ENCODE measurements at regions not wholly inside any gene's neighbourhood (a gene's known extent, or its start where the extent isn't known, plus 50 kb on each side); places are given as distances from the start of the nearest gene placed in this dataset.

DNA sequence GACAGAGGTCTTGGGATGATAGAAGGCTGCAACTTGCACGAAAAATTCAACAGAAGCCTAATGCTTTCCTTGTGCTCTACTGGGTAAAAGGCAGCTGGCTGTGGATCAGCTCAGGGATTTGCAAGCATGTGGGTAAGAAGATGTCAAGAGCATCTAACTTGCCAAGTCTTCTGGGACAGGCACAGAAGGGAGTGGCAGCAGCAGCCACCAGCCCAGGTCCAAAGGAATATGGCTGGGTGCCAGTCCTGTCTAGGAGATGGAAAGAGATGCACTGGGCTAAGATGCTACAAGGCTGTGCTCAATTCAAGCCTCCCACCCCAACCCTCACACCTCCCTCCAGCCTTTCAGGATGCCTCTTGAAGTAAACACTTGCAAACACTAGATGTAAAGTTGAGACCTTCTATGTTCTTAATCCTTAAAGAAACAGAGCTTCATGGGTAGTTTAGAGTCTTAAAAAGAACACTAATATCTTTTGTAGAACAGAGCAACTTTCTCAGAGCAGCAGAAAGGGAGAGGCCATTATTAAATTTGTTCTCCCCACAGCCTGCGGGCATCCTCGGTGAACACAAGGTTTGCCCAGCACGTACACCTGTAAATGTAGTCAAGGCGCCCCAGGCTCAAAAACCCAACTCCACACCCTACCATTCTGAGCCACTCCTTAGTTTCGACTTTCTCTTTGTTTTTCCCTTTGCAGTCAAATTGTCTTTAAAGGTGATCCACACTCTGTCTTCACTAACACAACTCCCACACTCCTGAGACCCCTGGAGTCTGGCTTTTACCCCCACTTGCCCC lies 64.6 kb upstream of the BCAR3 start:
- Mint-ChIP-seq H3K27ac (ENCODE audit: unreplicated experiment) (no peak overlapping the region), H3K36me3 (ENCODE audit: unreplicated experiment) (peaks cover 4% of the 10 kb centered on the region), H3K4me3 (ENCODE audit: unreplicated experiment) (no peak overlapping the region), H3K4me1 (ENCODE audit: unreplicated experiment) (no peaks in the 10 kb centered on the region), H3K9me3 (ENCODE audit: unreplicated experiment) (peaks cover 10% of the 10 kb centered on the region), H3K27me3 (ENCODE audit: unreplicated experiment) (peaks cover 5% of the 10 kb centered on the region)
- TF ChIP-seq, protein P1, sequence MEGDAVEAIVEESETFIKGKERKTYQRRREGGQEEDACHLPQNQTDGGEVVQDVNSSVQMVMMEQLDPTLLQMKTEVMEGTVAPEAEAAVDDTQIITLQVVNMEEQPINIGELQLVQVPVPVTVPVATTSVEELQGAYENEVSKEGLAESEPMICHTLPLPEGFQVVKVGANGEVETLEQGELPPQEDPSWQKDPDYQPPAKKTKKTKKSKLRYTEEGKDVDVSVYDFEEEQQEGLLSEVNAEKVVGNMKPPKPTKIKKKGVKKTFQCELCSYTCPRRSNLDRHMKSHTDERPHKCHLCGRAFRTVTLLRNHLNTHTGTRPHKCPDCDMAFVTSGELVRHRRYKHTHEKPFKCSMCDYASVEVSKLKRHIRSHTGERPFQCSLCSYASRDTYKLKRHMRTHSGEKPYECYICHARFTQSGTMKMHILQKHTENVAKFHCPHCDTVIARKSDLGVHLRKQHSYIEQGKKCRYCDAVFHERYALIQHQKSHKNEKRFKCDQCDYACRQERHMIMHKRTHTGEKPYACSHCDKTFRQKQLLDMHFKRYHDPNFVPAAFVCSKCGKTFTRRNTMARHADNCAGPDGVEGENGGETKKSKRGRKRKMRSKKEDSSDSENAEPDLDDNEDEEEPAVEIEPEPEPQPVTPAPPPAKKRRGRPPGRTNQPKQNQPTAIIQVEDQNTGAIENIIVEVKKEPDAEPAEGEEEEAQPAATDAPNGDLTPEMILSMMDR (IDR thresholded peaks at IDR 0.05): no peak
- DNase-seq (ENCODE audit: extremely low spot score, unreplicated experiment): no peak

GRCh38 chr1:93744299-93744988 lies 62.8 kb upstream of the BCAR3 start:
- peaks cover 10% of the 10 kb centered on the region for H3K9me3 Mint-ChIP-seq (ENCODE audit: unreplicated experiment)
- no peak overlapping the region for H3K27ac Mint-ChIP-seq (ENCODE audit: unreplicated experiment)
- peaks cover 5% of the 10 kb centered on the region for H3K27me3 Mint-ChIP-seq (ENCODE audit: unreplicated experiment)
- peaks cover 4% of the 10 kb centered on the region for H3K36me3 Mint-ChIP-seq (ENCODE audit: unreplicated experiment)
- TF ChIP-seq, protein P1 (IDR thresholded peaks at IDR 0.05): no peak
- H3K4me3 Mint-ChIP-seq (ENCODE audit: unreplicated experiment): no peak overlapping the region
- H3K4me1 Mint-ChIP-seq (ENCODE audit: unreplicated experiment): peaks cover under 1% of the 10 kb centered on the region
- DNase-seq (ENCODE audit: extremely low spot score, unreplicated experiment): no peak

GRCh38 chr1:93743465-93743864 lies 61.8 kb upstream of the BCAR3 start:
- TF ChIP-seq, protein P1 (IDR thresholded peaks at IDR 0.05): no peak
- Mint-ChIP-seq H3K27me3 (ENCODE audit: unreplicated experiment) (peaks cover 5% of the 10 kb centered on the region), H3K4me3 (ENCODE audit: unreplicated experiment) (no peak overlapping the region), H3K36me3 (ENCODE audit: unreplicated experiment) (peaks cover 4% of the 10 kb centered on the region), H3K9me3 (ENCODE audit: unreplicated experiment) (peaks cover 10% of the 10 kb centered on the region), H3K4me1 (ENCODE audit: unreplicated experiment) (peaks cover 7% of the 10 kb centered on the region), H3K27ac (ENCODE audit: unreplicated experiment) (no peak overlapping the region)
- DNase-seq (ENCODE audit: extremely low spot score, unreplicated experiment): no peak

- no peak overlapping the region for H3K4me3 Mint-ChIP-seq (ENCODE audit: unreplicated experiment)
- H3K36me3 Mint-ChIP-seq (ENCODE audit: unreplicated experiment): no peaks in the 10 kb centered on the region
- peaks cover 7% of the 10 kb centered on the region for H3K9me3 Mint-ChIP-seq (ENCODE audit: unreplicated experiment)
- H3K4me1 Mint-ChIP-seq (ENCODE audit: unreplicated experiment): peaks cover 19% of the 10 kb centered on the region
- H3K27me3 Mint-ChIP-seq (ENCODE audit: unreplicated experiment): no peaks in the 10 kb centered on the region
- TF ChIP-seq, protein P1 (IDR thresholded peaks at IDR 0.05): no peak
- DNase-seq (ENCODE audit: extremely low spot score, unreplicated experiment): no peak
- no peak overlapping the region for H3K27ac Mint-ChIP-seq (ENCODE audit: unreplicated experiment)
These were observed 59.0 kb upstream of the BCAR3 start for GRCh38 chr1:93740601-93741031.

DNA sequence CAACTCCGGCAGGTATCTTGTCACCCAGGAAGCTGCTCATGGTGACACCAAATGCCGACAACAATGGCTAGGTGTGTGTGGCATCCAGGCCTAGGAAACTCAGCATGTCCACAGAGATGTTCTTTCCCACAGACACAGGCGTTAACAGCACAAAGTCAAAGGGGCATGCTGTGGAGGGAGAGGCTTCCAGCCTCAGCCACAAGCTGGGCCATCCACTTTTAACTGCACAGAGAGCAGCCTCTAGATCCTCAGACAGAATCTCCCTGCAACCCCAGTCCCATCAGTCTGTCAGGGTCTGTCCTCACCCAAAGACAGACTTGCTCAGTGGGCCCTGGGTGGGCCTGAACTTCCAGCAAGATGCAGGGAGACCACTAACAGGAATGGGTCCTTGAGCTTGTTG lies 58.5 kb upstream of the BCAR3 start:
- no peaks in the 10 kb centered on the region for H3K27me3 Mint-ChIP-seq (ENCODE audit: unreplicated experiment)
- H3K4me1 Mint-ChIP-seq (ENCODE audit: unreplicated experiment): peaks cover 23% of the 10 kb centered on the region
- no peak overlapping the region for H3K4me3 Mint-ChIP-seq (ENCODE audit: unreplicated experiment)
- no peak for DNase-seq (ENCODE audit: extremely low spot score, unreplicated experiment)
- H3K27ac Mint-ChIP-seq (ENCODE audit: unreplicated experiment): no peak overlapping the region
- TF ChIP-seq, protein P1 (IDR thresholded peaks at IDR 0.05): no peak
- no peaks in the 10 kb centered on the region for H3K36me3 Mint-ChIP-seq (ENCODE audit: unreplicated experiment)
- H3K9me3 Mint-ChIP-seq (ENCODE audit: unreplicated experiment): peaks cover 7% of the 10 kb centered on the region
